ENCODE measurements at regions not wholly inside any gene's neighbourhood (a gene's known extent, or its start where the extent isn't known, plus 50 kb on each side); places are given as distances from the start of the nearest gene placed in this dataset.
"Not testable (repeated sequence)": the region's sequence is repeated elsewhere in the genome, so short reads cannot be mapped to it uniquely, and the experiment has no call there.

- Histone ChIP-seq H3K27me3 (ENCODE audit: control insufficient read depth in 2 of 2, insufficient read depth in 2 of 2, low read length in 2 of 2) (no peaks in the 10 kb centered on the region), H3K9ac (ENCODE audit: insufficient read depth, low read length, poor library complexity, severe bottlenecking) (no peak overlapping the region), H2AFZ (ENCODE audit: insufficient read depth, low read depth, low read length, poor library complexity, severe bottlenecking) (no peak overlapping the region), H3K4me1 (ENCODE audit: control insufficient read depth in 1 of 2, insufficient read depth in 2 of 2, low read length in 2 of 2) (no peaks in the 10 kb centered on the region), H3K4me2 (replicated peaks; ENCODE audit: extremely low read depth, low read length, poor library complexity, severe bottlenecking) (no peak overlapping the region), H3K9me3 (replicated peaks in 1 of 2; ENCODE audit: control insufficient read depth in 1 of 2, insufficient read depth in 1 of 2, low read length in 2 of 2) (no peaks in the 10 kb centered on the region), H4K20me1 (ENCODE audit: insufficient read depth, low read length) (no peaks in the 10 kb centered on the region), H3K27ac (ENCODE audit: low read depth in 1 of 2, low read length in 2 of 2) (no peak overlapping the region), H3K4me3 (replicated peaks in 1 of 3; ENCODE audit: low read depth in 2 of 3, low read length in 3 of 3) (no peak overlapping the region), H3K36me3 (replicated peaks in 1 of 2; ENCODE audit: control insufficient read depth in 1 of 2, insufficient read depth in 2 of 2, low read length in 2 of 2) (no peaks in the 10 kb centered on the region), H3K79me2 (ENCODE audit: insufficient read depth, low read length) (no peaks in the 10 kb centered on the region)
- TF ChIP-seq, protein P1, sequence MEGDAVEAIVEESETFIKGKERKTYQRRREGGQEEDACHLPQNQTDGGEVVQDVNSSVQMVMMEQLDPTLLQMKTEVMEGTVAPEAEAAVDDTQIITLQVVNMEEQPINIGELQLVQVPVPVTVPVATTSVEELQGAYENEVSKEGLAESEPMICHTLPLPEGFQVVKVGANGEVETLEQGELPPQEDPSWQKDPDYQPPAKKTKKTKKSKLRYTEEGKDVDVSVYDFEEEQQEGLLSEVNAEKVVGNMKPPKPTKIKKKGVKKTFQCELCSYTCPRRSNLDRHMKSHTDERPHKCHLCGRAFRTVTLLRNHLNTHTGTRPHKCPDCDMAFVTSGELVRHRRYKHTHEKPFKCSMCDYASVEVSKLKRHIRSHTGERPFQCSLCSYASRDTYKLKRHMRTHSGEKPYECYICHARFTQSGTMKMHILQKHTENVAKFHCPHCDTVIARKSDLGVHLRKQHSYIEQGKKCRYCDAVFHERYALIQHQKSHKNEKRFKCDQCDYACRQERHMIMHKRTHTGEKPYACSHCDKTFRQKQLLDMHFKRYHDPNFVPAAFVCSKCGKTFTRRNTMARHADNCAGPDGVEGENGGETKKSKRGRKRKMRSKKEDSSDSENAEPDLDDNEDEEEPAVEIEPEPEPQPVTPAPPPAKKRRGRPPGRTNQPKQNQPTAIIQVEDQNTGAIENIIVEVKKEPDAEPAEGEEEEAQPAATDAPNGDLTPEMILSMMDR (IDR thresholded peaks at IDR 0.05), result no peak
- no peaks in the 10 kb centered on the region for H3K9me3 Mint-ChIP-seq
- peaks cover 0 to 5% (median 5%) of the 10 kb centered on the region in 3 donors for H3K27me3 Mint-ChIP-seq (ENCODE audit: low read depth in 3 of 3)
- 100% methylated on average over 3 of the region's 3 CpGs for WGBS (ENCODE audit: insufficient coverage)
- no peaks in the 10 kb centered on the region for H3K4me1 Mint-ChIP-seq
- no peak overlapping the region for H3K4me3 Mint-ChIP-seq
- intact Hi-C loops (cut with micrococcal nuclease), result no loop called here
- DNase-seq, result no peak
- H3K27ac Mint-ChIP-seq, result no peak overlapping the region
- no peaks in the 10 kb centered on the region for H3K36me3 Mint-ChIP-seq
These were observed 76.6 kb upstream of the ABI1 start for GRCh38 chr10:26937371-26937770.

DNA sequence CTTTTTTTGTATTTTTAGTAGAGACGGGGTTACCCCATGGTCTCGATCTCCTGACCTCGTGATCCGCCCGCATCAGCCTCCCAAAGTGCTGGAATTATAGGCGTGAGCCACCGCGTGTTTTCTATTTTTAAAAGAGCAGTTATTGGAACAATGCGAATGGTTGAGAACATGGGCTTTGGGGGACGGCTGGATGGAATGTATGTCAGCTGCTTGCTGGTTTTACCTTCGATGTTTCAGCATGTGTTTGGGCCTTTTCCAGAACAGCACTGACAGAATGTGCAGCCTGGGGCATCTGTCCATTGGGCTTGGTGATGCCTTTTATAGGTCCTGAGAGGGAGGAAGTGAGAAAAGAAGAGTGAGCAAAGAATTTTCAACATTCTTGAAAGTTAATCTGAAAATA lies 73.4 kb upstream of the ABI1 start:
- H3K36me3 Mint-ChIP-seq; H3K9me3 Mint-ChIP-seq; H3K27me3 ChIP-seq (ENCODE audit: control insufficient read depth in 2 of 2, insufficient read depth in 2 of 2, low read length in 2 of 2); H3K36me3 ChIP-seq (replicated peaks in 1 of 2; ENCODE audit: control insufficient read depth in 1 of 2, insufficient read depth in 2 of 2, low read length in 2 of 2); H3K4me3 ChIP-seq (replicated peaks in 1 of 3; ENCODE audit: low read depth in 2 of 3, low read length in 3 of 3); H3K4me1 ChIP-seq (ENCODE audit: control insufficient read depth in 1 of 2, insufficient read depth in 2 of 2, low read length in 2 of 2); H3K27me3 Mint-ChIP-seq (ENCODE audit: low read depth in 3 of 3); H3K4me1 Mint-ChIP-seq; H4K20me1 ChIP-seq (ENCODE audit: insufficient read depth, low read length); H3K4me3 Mint-ChIP-seq; intact Hi-C loops (cut with micrococcal nuclease); H3K27ac Mint-ChIP-seq; H2AFZ ChIP-seq (ENCODE audit: insufficient read depth, low read depth, low read length, poor library complexity, severe bottlenecking); H3K4me2 ChIP-seq (replicated peaks; ENCODE audit: extremely low read depth, low read length, poor library complexity, severe bottlenecking); H3K9ac ChIP-seq (ENCODE audit: insufficient read depth, low read length, poor library complexity, severe bottlenecking); H3K9me3 ChIP-seq (replicated peaks in 1 of 2; ENCODE audit: control insufficient read depth in 1 of 2, insufficient read depth in 1 of 2, low read length in 2 of 2); DNase-seq; H3K27ac ChIP-seq (ENCODE audit: low read depth in 1 of 2, low read length in 2 of 2); H3K79me2 ChIP-seq (ENCODE audit: insufficient read depth, low read length): not testable (repeated sequence)
- 98% methylated on average over 9 of the region's 11 CpGs for WGBS (ENCODE audit: insufficient coverage)

Data from CD14-positive monocyte (primary cell).